NCI-H128 (cell line): ENCODE measurements at regions not wholly inside any gene's neighbourhood (a gene's known extent, or its start where the extent isn't known, plus 50 kb on each side); places are given as distances from the start of the nearest gene placed in this dataset.
A peak's percentile ranks its signal among the peaks of the same experiment; 100 is the strongest.

Experiments used
- DNase-seq: peaks from one replicate; lab custom pipeline; 2025; ENCODE audit not compliant: unreplicated experiment; lab: John Stamatoyannopoulos, UW

GRCh38 chr21:22536509-22536908 is 1538.3 kb downstream of the NCAM2 start:
- no peak for DNase-seq

GRCh38 chr21:22544747-22545146 is 1546.5 kb downstream of the NCAM2 start:
- no peak for DNase-seq

- no peak for DNase-seq
These were observed 1554.2 kb downstream of the NCAM2 start for GRCh38 chr21:22552390-22552789.

- no peak for DNase-seq
These were observed 1556.6 kb downstream of the NCAM2 start for GRCh38 chr21:22554690-22555316.

- no peak for DNase-seq
These were observed 1558.6 kb downstream of the NCAM2 start for GRCh38 chr21:22556829-22557228.

GRCh38 chr21:22561946-22562345 is 1563.7 kb downstream of the NCAM2 start:
- DNase-seq = no peak

- no peak for DNase-seq
These were observed 1575.6 kb downstream of the NCAM2 start for GRCh38 chr21:22573834-22574233.

- DNase-seq = peak; percentile 20
These were observed 1577.0 kb downstream of the NCAM2 start for GRCh38 chr21:22575165-22575584.

- no peak for DNase-seq
These were observed 1581.5 kb downstream of the NCAM2 start for GRCh38 chr21:22579741-22580140.

- DNase-seq = no peak
These were observed 1583.8 kb downstream of the NCAM2 start for GRCh38 chr21:22582026-22582425.

- DNase-seq = no peak
These were observed 1586.1 kb downstream of the NCAM2 start for GRCh38 chr21:22584308-22584707.

- no peak for DNase-seq
These were observed 1587.3 kb downstream of the NCAM2 start for GRCh38 chr21:22585558-22585957.

GRCh38 chr21:22597660-22598255 is 1599.5 kb downstream of the NCAM2 start:
- DNase-seq = no peak

- no peak for DNase-seq
These were observed 1611.6 kb downstream of the NCAM2 start for GRCh38 chr21:22609802-22610201.

- no peak for DNase-seq
These were observed 1629.7 kb downstream of the NCAM2 start for GRCh38 chr21:22627911-22628310.

GRCh38 chr21:22630953-22631465 is 1632.8 kb downstream of the NCAM2 start:
- DNase-seq = no peak

GRCh38 chr21:22632176-22632575 is 1634.0 kb downstream of the NCAM2 start:
- no peak for DNase-seq

GRCh38 chr21:22649246-22649645 is 1651.0 kb downstream of the NCAM2 start:
- no peak for DNase-seq

- no peak for DNase-seq
These were observed 1652.0 kb downstream of the NCAM2 start for GRCh38 chr21:22650226-22650625.

GRCh38 chr21:22657781-22658180 is 1659.6 kb downstream of the NCAM2 start:
- no peak for DNase-seq

GRCh38 chr21:22670148-22670547 is 1671.9 kb downstream of the NCAM2 start:
- no peak for DNase-seq

- DNase-seq = no peak
These were observed 1681.0 kb downstream of the NCAM2 start for GRCh38 chr21:22679207-22679606.

- DNase-seq = no peak
These were observed 1693.4 kb downstream of the NCAM2 start for GRCh38 chr21:22691658-22692057.
